HCT116 (cell line): ENCODE measurements at regions not wholly inside any gene's neighbourhood (a gene's known extent, or its start where the extent isn't known, plus 50 kb on each side); places are given as distances from the start of the nearest gene placed in this dataset.

Source experiments
- ATAC-seq: fragments of 200-7000 bp; cut with Tn5 transposase; 2 replicates; pipeline ENCODE4 v1.9.1; 2020; ENCODE audit warnings: mild to moderate bottlenecking, moderate library complexity
- BruUV-seq: library from RNA; stranded (reverse); fragments of 400-500 nt; replicated peaks from 2 replicates; lab custom pipeline; 2021; lab: Mats Ljungman, UMichigan
- CTCF ChIA-PET: fragments of 300-600 bp; sonication (Branson Sonifier 250); formaldehyde crosslinking; loops from one replicate; lab custom pipeline; 2021; ENCODE audit warnings: antibody characterized with exemption; lab: Charles Lee
- POLR2A ChIA-PET: fragments of 300-600, 350-600 bp; sonication (Branson Sonifier 250); formaldehyde crosslinking; loops from one replicate; lab custom pipeline; 2021; ENCODE audit warnings: antibody characterized with exemption; lab: Charles Lee
- RAD21 ChIA-PET, 2 experiments: fragments of 300-600 bp; sonication (Branson Sonifier 250); formaldehyde crosslinking; loops; one replicate each; lab custom pipeline; 2023; ENCODE audit warnings: low total read pairs in 2 of 2; ENCODE audit not compliant: uncharacterized antibody in 2 of 2, unreplicated experiment in 2 of 2, low non-redundant PET in 1 of 2; lab: Charles Lee
- DNase-seq: peaks from one replicate; pipeline ENCODE4 v3.0.0-alpha.2; 2010; ENCODE audit warnings: low read depth, low spot score
- H2AFZ ChIP-seq: fragments of 200-600 bp; shearing (Covaris generic), sonication (generic); 2 replicates; pipeline ENCODE4 v1.6.1; 2017; ENCODE audit warnings: low read depth, mixed run types, mixed read lengths, antibody characterized with exemption, low read length; ENCODE audit not compliant: poor library complexity, severe bottlenecking
- H3K27ac ChIP-seq: 2 replicates; pipeline ENCODE4 v1.5.1; 2012; ENCODE audit warnings: low read depth, low read length
- H3K27me3 ChIP-seq: fragments of 200-600 bp; sonication (generic); 2 replicates; pipeline ENCODE4 v1.6.1; 2016; ENCODE audit warnings: mixed run types, low read length, mixed read lengths; ENCODE audit not compliant: insufficient read depth
- H3K36me3 ChIP-seq, 2 experiments: fragments of 200-500 bp in 1 of 2; fragments of 200-600 bp in 1 of 2; sonication (Bioruptor generic) in 1 of 2; sonication (generic) in 1 of 2; 2 replicates each; pipeline versions ENCODE4 v1.5.1 to v1.6.1; 2014 to 2016; ENCODE audit warnings: low read length in 2 of 2, inconsistent platforms in 1 of 2, mixed read lengths in 1 of 2, mixed run types in 1 of 2; ENCODE audit not compliant: insufficient read depth in 2 of 2, control insufficient read depth in 1 of 2
- H3K4me1 ChIP-seq, 2 experiments: fragments of 200-600 bp in 1 of 2; sonication (generic) in 1 of 2; 2 replicates each; pipeline versions ENCODE4 v1.5.1 to v1.6.1; 2012 to 2017; ENCODE audit warnings: low read length in 2 of 2, inconsistent platforms in 1 of 2, mild to moderate bottlenecking in 1 of 2, mixed read lengths in 1 of 2, mixed run types in 1 of 2, moderate library complexity in 1 of 2; ENCODE audit not compliant: insufficient read depth in 2 of 2, control insufficient read depth in 1 of 2
- H3K4me2 ChIP-seq: fragments of 200-600 bp; sonication (generic); 2 replicates; pipeline ENCODE4 v1.6.1; 2017; ENCODE audit warnings: mixed run types, low read length, mixed read lengths
- H3K4me3 ChIP-seq, 2 experiments: fragments of 200-600 bp in 1 of 2; sonication (generic) in 1 of 2; replicated peaks in 1 of 2; 2 replicates each; pipeline ENCODE4 v1.5.1; 2011 to 2016; ENCODE audit warnings: low read length in 2 of 2, control low read depth in 1 of 2, low read depth in 1 of 2, mild to moderate bottlenecking in 1 of 2, mixed read lengths in 1 of 2, mixed run types in 1 of 2
- H3K79me2 ChIP-seq: fragments of 200-600 bp; sonication (generic); 2 replicates; pipeline ENCODE4 v1.6.1; 2017; ENCODE audit warnings: mild to moderate bottlenecking, mixed run types, low read length, moderate library complexity, mixed read lengths; ENCODE audit not compliant: insufficient read depth
- H3K9ac ChIP-seq: fragments of 200-600 bp; sonication (generic); 2 replicates; pipeline ENCODE4 v1.6.1; 2016; ENCODE audit warnings: low read length, mixed read lengths
- H3K9me2 ChIP-seq: fragments of 200-600 bp; sonication (generic), shearing (Covaris generic); 2 replicates; pipeline ENCODE4 v1.6.1; 2017; ENCODE audit warnings: mixed run types, mild to moderate bottlenecking, moderate library complexity; ENCODE audit not compliant: insufficient read depth
- H3K9me3 ChIP-seq, 2 experiments: fragments of 200-500 bp in 1 of 2; fragments of 200-600 bp in 1 of 2; sonication (Bioruptor generic) in 1 of 2; sonication (generic) in 1 of 2; 2 replicates each; pipeline ENCODE4 v1.6.1; 2014 to 2017; ENCODE audit warnings: low read length in 2 of 2, mixed read lengths in 2 of 2, inconsistent platforms in 1 of 2, low read depth in 1 of 2, mild to moderate bottlenecking in 1 of 2, mixed run types in 1 of 2, moderate library complexity in 1 of 2; ENCODE audit not compliant: control insufficient read depth in 1 of 2, insufficient read depth in 1 of 2
- H4K20me1 ChIP-seq: fragments of 200-600 bp; sonication (generic), shearing (Covaris generic); 2 replicates; pipeline ENCODE4 v1.6.1; 2017; ENCODE audit warnings: mixed run types, mild to moderate bottlenecking, moderate library complexity; ENCODE audit not compliant: insufficient read depth
- CBX3 ChIP-seq: IDR thresholded peaks from 2 replicates; pipeline ENCODE4 v1.6.1; 2012; ENCODE audit warnings: low read depth
- EGR1 ChIP-seq: IDR thresholded peaks from 2 replicates; pipeline ENCODE4 v1.6.1; 2012; ENCODE audit warnings: low read depth
- ELF1 ChIP-seq: IDR thresholded peaks from 2 replicates; pipeline ENCODE4 v1.6.1; 2012; ENCODE audit warnings: low read depth, borderline replicate concordance
- EZH2 ChIP-seq: fragments of 200-600 bp; sonication (generic); IDR thresholded peaks from 2 replicates; pipeline ENCODE4 v1.6.1; 2017; ENCODE audit warnings: antibody characterized with exemption, mixed run types
- EZH2phosphoT487 ChIP-seq: fragments of 200-600 bp; IDR thresholded peaks from 2 replicates; pipeline ENCODE4 v1.6.1; 2018; ENCODE audit warnings: antibody characterized with exemption, borderline replicate concordance
- JUND ChIP-seq: IDR thresholded peaks from 2 replicates; pipeline ENCODE4 v1.6.1; 2012
- POLR2A ChIP-seq: IDR thresholded peaks from 2 replicates; pipeline ENCODE4 v1.7.0; 2011; ENCODE audit warnings: borderline replicate concordance; ENCODE audit not compliant: insufficient read depth, insufficient read length; ENCODE audit errors: extremely low read depth
- SIN3A ChIP-seq: IDR thresholded peaks from 2 replicates; pipeline ENCODE4 v1.6.1; 2012; ENCODE audit warnings: low read depth
- TCF7L2 ChIP-seq: IDR thresholded peaks from 2 replicates; pipeline ENCODE4 v1.7.0; 2011; ENCODE audit warnings: borderline replicate concordance, inconsistent platforms; ENCODE audit not compliant: insufficient read depth, insufficient read length; ENCODE audit errors: extremely low read depth
- YY1 ChIP-seq: IDR thresholded peaks from 2 replicates; pipeline ENCODE4 v1.6.1; 2011; ENCODE audit warnings: low read length, low read depth, moderate library complexity, mild to moderate bottlenecking; ENCODE audit not compliant: insufficient replicate concordance; ENCODE audit errors: extremely low read depth
- ZFX ChIP-seq: fragments of 450-650 bp; IDR thresholded peaks from 2 replicates; pipeline ENCODE4 v1.6.1; 2017
- intact Hi-C: fragments of 100-400 bp; cut with micrococcal nuclease; formaldehyde crosslinking; loops from 2 replicates; pipeline ENCODE4 v1.10.0; 2022
- TF ChIP-seq, protein P1 (sequence below), 3 experiments: fragments of 200-600 bp in 1 of 3; sonication (generic) in 1 of 3; IDR thresholded peaks in 2 of 3; conservative IDR thresholded peaks in 1 of 3; 2 replicates each; pipeline ENCODE4 v1.5.1; 2012 to 2017; ENCODE audit warnings: low read depth in 2 of 3, low read length in 2 of 3, antibody characterized with exemption in 1 of 3, borderline replicate concordance in 1 of 3, control low read depth in 1 of 3, mild to moderate bottlenecking in 1 of 3, mixed read lengths in 1 of 3, mixed run types in 1 of 3, moderate library complexity in 1 of 3; ENCODE audit not compliant: insufficient read depth in 1 of 3
- TF ChIP-seq, protein P2 (sequence below): IDR thresholded peaks from 2 replicates; pipeline ENCODE4 v1.6.1; 2012
- TF ChIP-seq, protein P3 (sequence below): IDR thresholded peaks from 2 replicates; pipeline ENCODE4 v1.6.1; 2011; ENCODE audit warnings: mild to moderate bottlenecking, low read length, moderate library complexity; ENCODE audit not compliant: insufficient replicate concordance; ENCODE audit errors: extremely low read depth
- TF ChIP-seq, protein P4 (sequence below): IDR thresholded peaks from 2 replicates; pipeline ENCODE4 v1.6.1; 2012
- TF ChIP-seq, protein P5 (sequence below): IDR thresholded peaks from 2 replicates; pipeline ENCODE4 v1.6.1; 2012; ENCODE audit warnings: low read depth

DNA sequence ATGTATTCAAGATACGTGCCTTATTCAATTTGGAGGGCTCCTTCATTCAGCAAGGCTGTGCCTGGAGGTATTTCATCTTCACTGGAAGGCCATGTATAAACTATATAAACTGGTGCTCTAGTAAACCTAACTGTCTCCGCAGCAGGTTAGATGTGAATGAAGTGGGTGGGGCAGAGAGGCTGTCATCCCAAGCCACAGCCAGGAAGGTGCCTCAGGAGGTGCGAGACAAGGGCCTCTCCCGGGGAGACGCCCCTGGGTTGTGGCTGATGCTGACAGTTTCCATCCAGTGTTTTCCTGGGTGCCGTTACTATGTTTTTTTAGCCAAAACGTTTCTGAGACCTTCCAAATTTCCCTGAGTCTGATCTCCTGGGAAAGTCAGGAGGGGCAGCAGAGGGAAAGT is 221.5 kb upstream of the RPL34 start:
- H3K27me3 ChIP-seq: peaks cover 14% of the 10 kb centered on the region
- CTCF ChIA-PET: no interaction called here
- H3K9me2 ChIP-seq: no peaks in the 10 kb centered on the region
- no peaks in the 10 kb centered on the region for H3K9me3 ChIP-seq
- no peaks in the 10 kb centered on the region for H3K79me2 ChIP-seq
- no peak overlapping the region for H3K9ac ChIP-seq
- POLR2A ChIA-PET: no interaction called here
- no peak overlapping the region for H2AFZ ChIP-seq
- no TSS peak for BruUV-seq
- no peak overlapping the region for H3K27ac ChIP-seq
- ATAC-seq: no peak
- no peak for DNase-seq
- intact Hi-C loops: no loop called here
- TF ChIP-seq, protein P1, sequence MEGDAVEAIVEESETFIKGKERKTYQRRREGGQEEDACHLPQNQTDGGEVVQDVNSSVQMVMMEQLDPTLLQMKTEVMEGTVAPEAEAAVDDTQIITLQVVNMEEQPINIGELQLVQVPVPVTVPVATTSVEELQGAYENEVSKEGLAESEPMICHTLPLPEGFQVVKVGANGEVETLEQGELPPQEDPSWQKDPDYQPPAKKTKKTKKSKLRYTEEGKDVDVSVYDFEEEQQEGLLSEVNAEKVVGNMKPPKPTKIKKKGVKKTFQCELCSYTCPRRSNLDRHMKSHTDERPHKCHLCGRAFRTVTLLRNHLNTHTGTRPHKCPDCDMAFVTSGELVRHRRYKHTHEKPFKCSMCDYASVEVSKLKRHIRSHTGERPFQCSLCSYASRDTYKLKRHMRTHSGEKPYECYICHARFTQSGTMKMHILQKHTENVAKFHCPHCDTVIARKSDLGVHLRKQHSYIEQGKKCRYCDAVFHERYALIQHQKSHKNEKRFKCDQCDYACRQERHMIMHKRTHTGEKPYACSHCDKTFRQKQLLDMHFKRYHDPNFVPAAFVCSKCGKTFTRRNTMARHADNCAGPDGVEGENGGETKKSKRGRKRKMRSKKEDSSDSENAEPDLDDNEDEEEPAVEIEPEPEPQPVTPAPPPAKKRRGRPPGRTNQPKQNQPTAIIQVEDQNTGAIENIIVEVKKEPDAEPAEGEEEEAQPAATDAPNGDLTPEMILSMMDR (IDR thresholded peaks at IDR 0.05 in 2 of 3, conservative IDR thresholded peaks at IDR 0.05 in 1 of 3; ENCODE audit: borderline replicate concordance in 1 of 3, insufficient read depth in 1 of 3, low read depth in 2 of 3, low read length in 2 of 3): no peak
- TF ChIP-seq EGR1 (no peak), ZFX (no peak), POLR2A (no peak), CBX3 (no peak), TCF7L2 (no peak), YY1 (no peak), EZH2phosphoT487 (no peak), SIN3A (no peak), JUND (no peak), EZH2 (no peak), ELF1 (no peak)
- TF ChIP-seq, protein P2, sequence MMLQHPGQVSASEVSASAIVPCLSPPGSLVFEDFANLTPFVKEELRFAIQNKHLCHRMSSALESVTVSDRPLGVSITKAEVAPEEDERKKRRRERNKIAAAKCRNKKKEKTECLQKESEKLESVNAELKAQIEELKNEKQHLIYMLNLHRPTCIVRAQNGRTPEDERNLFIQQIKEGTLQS: no peak
- TF ChIP-seq, protein P3, sequence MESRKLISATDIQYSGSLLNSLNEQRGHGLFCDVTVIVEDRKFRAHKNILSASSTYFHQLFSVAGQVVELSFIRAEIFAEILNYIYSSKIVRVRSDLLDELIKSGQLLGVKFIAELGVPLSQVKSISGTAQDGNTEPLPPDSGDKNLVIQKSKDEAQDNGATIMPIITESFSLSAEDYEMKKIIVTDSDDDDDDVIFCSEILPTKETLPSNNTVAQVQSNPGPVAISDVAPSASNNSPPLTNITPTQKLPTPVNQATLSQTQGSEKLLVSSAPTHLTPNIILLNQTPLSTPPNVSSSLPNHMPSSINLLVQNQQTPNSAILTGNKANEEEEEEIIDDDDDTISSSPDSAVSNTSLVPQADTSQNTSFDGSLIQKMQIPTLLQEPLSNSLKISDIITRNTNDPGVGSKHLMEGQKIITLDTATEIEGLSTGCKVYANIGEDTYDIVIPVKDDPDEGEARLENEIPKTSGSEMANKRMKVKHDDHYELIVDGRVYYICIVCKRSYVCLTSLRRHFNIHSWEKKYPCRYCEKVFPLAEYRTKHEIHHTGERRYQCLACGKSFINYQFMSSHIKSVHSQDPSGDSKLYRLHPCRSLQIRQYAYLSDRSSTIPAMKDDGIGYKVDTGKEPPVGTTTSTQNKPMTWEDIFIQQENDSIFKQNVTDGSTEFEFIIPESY: no peak
- TF ChIP-seq, protein P4, sequence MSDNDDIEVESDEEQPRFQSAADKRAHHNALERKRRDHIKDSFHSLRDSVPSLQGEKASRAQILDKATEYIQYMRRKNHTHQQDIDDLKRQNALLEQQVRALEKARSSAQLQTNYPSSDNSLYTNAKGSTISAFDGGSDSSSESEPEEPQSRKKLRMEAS: no peak
- TF ChIP-seq, protein P5, sequence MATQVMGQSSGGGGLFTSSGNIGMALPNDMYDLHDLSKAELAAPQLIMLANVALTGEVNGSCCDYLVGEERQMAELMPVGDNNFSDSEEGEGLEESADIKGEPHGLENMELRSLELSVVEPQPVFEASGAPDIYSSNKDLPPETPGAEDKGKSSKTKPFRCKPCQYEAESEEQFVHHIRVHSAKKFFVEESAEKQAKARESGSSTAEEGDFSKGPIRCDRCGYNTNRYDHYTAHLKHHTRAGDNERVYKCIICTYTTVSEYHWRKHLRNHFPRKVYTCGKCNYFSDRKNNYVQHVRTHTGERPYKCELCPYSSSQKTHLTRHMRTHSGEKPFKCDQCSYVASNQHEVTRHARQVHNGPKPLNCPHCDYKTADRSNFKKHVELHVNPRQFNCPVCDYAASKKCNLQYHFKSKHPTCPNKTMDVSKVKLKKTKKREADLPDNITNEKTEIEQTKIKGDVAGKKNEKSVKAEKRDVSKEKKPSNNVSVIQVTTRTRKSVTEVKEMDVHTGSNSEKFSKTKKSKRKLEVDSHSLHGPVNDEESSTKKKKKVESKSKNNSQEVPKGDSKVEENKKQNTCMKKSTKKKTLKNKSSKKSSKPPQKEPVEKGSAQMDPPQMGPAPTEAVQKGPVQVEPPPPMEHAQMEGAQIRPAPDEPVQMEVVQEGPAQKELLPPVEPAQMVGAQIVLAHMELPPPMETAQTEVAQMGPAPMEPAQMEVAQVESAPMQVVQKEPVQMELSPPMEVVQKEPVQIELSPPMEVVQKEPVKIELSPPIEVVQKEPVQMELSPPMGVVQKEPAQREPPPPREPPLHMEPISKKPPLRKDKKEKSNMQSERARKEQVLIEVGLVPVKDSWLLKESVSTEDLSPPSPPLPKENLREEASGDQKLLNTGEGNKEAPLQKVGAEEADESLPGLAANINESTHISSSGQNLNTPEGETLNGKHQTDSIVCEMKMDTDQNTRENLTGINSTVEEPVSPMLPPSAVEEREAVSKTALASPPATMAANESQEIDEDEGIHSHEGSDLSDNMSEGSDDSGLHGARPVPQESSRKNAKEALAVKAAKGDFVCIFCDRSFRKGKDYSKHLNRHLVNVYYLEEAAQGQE: no peak
- RAD21 ChIA-PET: no interaction called here
- no peak overlapping the region for H3K4me3 ChIP-seq
- H3K4me2 ChIP-seq: no peak overlapping the region
- H4K20me1 ChIP-seq: no peaks in the 10 kb centered on the region
- no peaks in the 10 kb centered on the region for H3K36me3 ChIP-seq
- no peaks in the 10 kb centered on the region; a peak in 1 of 4 replicates for H3K4me1 ChIP-seq
